GM23248 (cell line): ENCODE measurements at regions not wholly inside any gene's neighbourhood (a gene's known extent, or its start where the extent isn't known, plus 50 kb on each side); places are given as distances from the start of the nearest gene placed in this dataset.

Experiments
- DNase-seq: peaks from one replicate; pipeline ENCODE4 v3.0.0-alpha.2; 2015
- H2AFZ ChIP-seq: fragments of 200-600 bp; sonication (generic); 2 replicates; pipeline ENCODE4 v1.6.1; 2016; ENCODE audit warnings: antibody characterized with exemption
- H3F3A ChIP-seq: fragments of 200-600 bp; sonication (generic); 2 replicates; pipeline ENCODE4 v1.6.1; 2016; ENCODE audit warnings: mild to moderate bottlenecking, antibody characterized with exemption, mixed run types; ENCODE audit not compliant: insufficient read depth
- H3K27ac ChIP-seq: fragments of 200-600 bp; sonication (generic); 2 replicates; pipeline ENCODE4 v1.5.1; 2016; ENCODE audit warnings: mild to moderate bottlenecking
- H3K27me3 ChIP-seq: fragments of 200-600 bp; sonication (generic); replicated peaks from 2 replicates; pipeline ENCODE4 v1.6.1; 2016; ENCODE audit warnings: mild to moderate bottlenecking; ENCODE audit not compliant: insufficient read depth
- H3K36me3 ChIP-seq: fragments of 200-600 bp; sonication (generic); 2 replicates; pipeline ENCODE4 v1.6.1; 2016; ENCODE audit warnings: low read depth, mild to moderate bottlenecking
- H3K4me1 ChIP-seq: fragments of 200-600 bp; sonication (generic); 2 replicates; pipeline ENCODE4 v1.6.1; 2016; ENCODE audit warnings: mild to moderate bottlenecking; ENCODE audit not compliant: insufficient read depth
- H3K4me2 ChIP-seq: fragments of 200-600 bp; sonication (generic); one replicate; pipeline ENCODE4 v1.6.1; 2016; ENCODE audit warnings: mild to moderate bottlenecking; ENCODE audit not compliant: unreplicated experiment
- H3K4me3 ChIP-seq: fragments of 200-600 bp; sonication (generic); 2 replicates; pipeline ENCODE4 v1.5.1; 2016; ENCODE audit warnings: mild to moderate bottlenecking
- H3K79me2 ChIP-seq: fragments of 200-600 bp; sonication (generic); 2 replicates; pipeline ENCODE4 v1.6.1; 2016; ENCODE audit warnings: mild to moderate bottlenecking; ENCODE audit not compliant: insufficient read depth
- H3K9ac ChIP-seq: fragments of 200-600 bp; sonication (generic); 2 replicates; pipeline ENCODE4 v1.6.1; 2016; ENCODE audit warnings: mild to moderate bottlenecking
- H3K9me2 ChIP-seq: fragments of 200-600 bp; sonication (generic); 2 replicates; pipeline ENCODE4 v1.6.1; 2016; ENCODE audit warnings: mixed run types, mild to moderate bottlenecking, moderate library complexity; ENCODE audit not compliant: insufficient read depth
- H3K9me3 ChIP-seq: fragments of 200-600 bp; sonication (generic); one replicate; pipeline ENCODE4 v1.6.1; 2017; ENCODE audit warnings: low read depth
- H4K20me1 ChIP-seq: fragments of 200-600 bp; sonication (generic); 2 replicates; pipeline ENCODE4 v1.6.0; 2016; ENCODE audit not compliant: insufficient read depth
- EZH2 ChIP-seq: fragments of 200-600 bp; sonication (generic); IDR thresholded peaks from 2 replicates; pipeline ENCODE4 v1.6.1; 2018; ENCODE audit warnings: antibody characterized with exemption, mild to moderate bottlenecking; ENCODE audit not compliant: insufficient read depth, poor library complexity, severe bottlenecking
- EZH2phosphoT487 ChIP-seq: fragments of 200-600 bp; sonication (generic); IDR thresholded peaks from 2 replicates; pipeline ENCODE4 v1.6.1; 2018; ENCODE audit warnings: antibody characterized with exemption, moderate library complexity, mild to moderate bottlenecking, low read depth; ENCODE audit not compliant: insufficient read depth
- WGBS, 2 experiments: methylation state at CpG; one replicate each; pipeline ENCODE4 v1.1.6; 2015 to 2017; ENCODE audit warnings: low lambda C conversion rate in 2 of 2, low coverage in 1 of 2; ENCODE audit errors: missing lambda C conversion rate in 2 of 2; 5-methylcytosine and 5-hydroxymethylcytosine counted together
- in situ Hi-C: fragments of 300-500 bp; cut with MboI; formaldehyde crosslinking; loops from 2 replicates; pipeline ENCODE4 v1.15.0; 2020

DNA sequence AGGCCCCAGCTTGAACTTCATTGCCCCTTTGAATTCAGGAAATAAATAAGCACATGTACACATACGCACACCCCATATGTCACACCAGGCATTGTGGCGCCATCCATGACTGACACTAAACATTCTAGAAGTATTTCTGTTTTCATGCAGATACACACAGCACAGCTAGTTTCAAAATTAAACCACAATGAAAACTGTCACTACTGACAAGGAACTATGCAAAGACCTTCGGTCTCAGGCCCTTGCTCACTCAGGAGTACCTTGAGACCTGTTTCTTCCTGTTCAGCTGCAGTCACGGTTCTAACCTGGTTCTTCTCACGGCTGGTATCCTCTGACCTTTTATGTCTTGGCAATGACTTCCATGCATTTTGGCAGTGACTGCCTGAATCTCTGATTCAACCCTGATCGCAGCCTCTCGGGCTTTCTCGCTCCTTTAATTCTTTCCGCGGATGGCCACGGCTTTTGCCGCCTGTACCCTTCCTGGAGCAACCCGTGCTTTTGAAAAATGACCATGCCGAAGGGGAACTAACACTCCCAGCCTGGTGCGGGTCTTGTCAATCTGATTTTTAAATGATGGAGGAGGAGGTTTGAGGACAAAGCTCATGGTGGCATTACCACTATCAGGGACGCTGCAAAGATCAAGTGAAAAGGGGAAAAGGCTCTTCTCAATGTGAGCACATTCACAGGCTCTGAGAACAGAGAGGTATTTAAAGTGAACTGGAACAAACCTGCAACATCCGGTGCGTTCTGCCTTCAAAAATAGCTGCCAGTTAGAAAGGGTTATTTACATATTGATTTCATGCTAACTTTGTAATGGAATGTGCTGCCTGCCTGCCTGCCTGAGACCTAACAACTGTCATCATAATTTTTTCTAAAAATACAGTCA lies 384.6 kb downstream of the RRAGC start:
- H3K4me1 ChIP-seq = no peaks in the 10 kb centered on the region
- no peaks in the 10 kb centered on the region for H3K9me2 ChIP-seq
- no peaks in the 10 kb centered on the region for H3K79me2 ChIP-seq
- WGBS, 2 experiments = 27 to 30% methylated on average over 18 of the region's 18 CpGs
- H3K4me2 ChIP-seq = no peak overlapping the region
- no peaks in the 10 kb centered on the region for H3F3A ChIP-seq
- no peak for DNase-seq
- H3K36me3 ChIP-seq = no peaks in the 10 kb centered on the region
- no peak for TF ChIP-seq EZH2
- TF ChIP-seq EZH2phosphoT487 = no peak
- no peak overlapping the region for H3K4me3 ChIP-seq
- H3K27me3 ChIP-seq = peaks cover 34% of the 10 kb centered on the region
- H3K9me3 ChIP-seq = no peaks in the 10 kb centered on the region
- no peak overlapping the region for H3K27ac ChIP-seq
- in situ Hi-C loops = no loop called here
- no peak overlapping the region for H2AFZ ChIP-seq
- no peak overlapping the region for H3K9ac ChIP-seq
- no peaks in the 10 kb centered on the region for H4K20me1 ChIP-seq

DNA sequence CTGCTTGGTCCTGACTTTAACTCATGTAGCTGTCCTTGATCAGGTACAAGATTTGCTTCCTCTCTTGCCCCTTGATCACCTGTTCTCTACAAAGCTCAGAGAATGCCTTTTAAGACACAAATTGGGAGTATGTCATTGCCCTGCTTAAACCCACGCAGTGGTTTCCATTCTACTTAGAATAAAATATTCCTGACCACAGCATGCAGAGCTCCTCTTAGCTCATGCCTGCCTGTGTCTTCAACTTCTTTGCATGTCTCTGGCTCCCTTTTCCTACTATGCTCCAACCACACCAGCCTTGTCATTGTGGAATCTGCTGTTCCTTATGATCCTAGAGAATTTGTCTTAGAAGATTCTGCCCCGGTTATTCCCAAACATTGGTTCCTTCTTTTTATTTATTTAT lies 393.1 kb downstream of the RRAGC start:
- Histone ChIP-seq H3K27ac (no peak overlapping the region), H3K36me3 (no peaks in the 10 kb centered on the region), H3K9me2 (no peaks in the 10 kb centered on the region), H4K20me1 (no peaks in the 10 kb centered on the region), H3K27me3 (no peaks in the 10 kb centered on the region), H2AFZ (no peak overlapping the region), H3K4me1 (no peaks in the 10 kb centered on the region), H3K79me2 (no peaks in the 10 kb centered on the region), H3K4me3 (no peak overlapping the region), H3F3A (no peaks in the 10 kb centered on the region), H3K9ac (no peak overlapping the region), H3K9me3 (no peaks in the 10 kb centered on the region), H3K4me2 (no peak overlapping the region)
- in situ Hi-C loops = no loop called here
- DNase-seq = no peak
- 21 to 33% methylated on average over 2 of the region's 2 CpGs for WGBS, 2 experiments
- TF ChIP-seq EZH2 (no peak), EZH2phosphoT487 (no peak)

DNA sequence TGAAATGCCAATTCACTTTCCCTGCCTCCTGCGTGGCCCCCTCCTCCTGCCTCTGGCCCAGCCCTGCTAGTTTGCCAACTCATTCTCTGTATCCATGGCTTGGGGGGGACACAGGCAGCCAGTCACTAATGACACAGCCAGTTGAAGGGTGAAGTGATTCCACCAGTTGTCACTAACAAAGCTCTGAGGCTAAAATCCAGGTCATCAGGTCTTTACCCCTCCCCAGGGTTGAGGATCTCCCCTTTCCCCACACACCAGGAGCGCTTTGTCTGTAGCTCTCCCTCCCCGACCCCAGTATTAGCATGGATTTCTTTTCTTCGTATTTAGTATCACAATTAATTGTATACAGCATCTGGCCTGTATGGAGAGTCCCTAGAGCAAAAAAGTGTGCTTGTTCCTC lies 394.1 kb downstream of the RRAGC start:
- H4K20me1 ChIP-seq = no peaks in the 10 kb centered on the region
- no peak for DNase-seq
- H3K4me1 ChIP-seq = no peaks in the 10 kb centered on the region
- 20 to 27% methylated on average over 4 of the region's 4 CpGs for WGBS, 2 experiments
- no peaks in the 10 kb centered on the region for H3K36me3 ChIP-seq
- H3K79me2 ChIP-seq = no peaks in the 10 kb centered on the region
- no peaks in the 10 kb centered on the region for H3K9me3 ChIP-seq
- no peak overlapping the region for H3K9ac ChIP-seq
- no peaks in the 10 kb centered on the region for H3K27me3 ChIP-seq
- in situ Hi-C loops = no loop called here
- no peak overlapping the region for H3K27ac ChIP-seq
- no peaks in the 10 kb centered on the region for H3F3A ChIP-seq
- no peak overlapping the region for H3K4me2 ChIP-seq
- no peak for TF ChIP-seq EZH2phosphoT487
- H3K9me2 ChIP-seq = no peaks in the 10 kb centered on the region
- H2AFZ ChIP-seq = no peak overlapping the region
- H3K4me3 ChIP-seq = no peak overlapping the region

DNA sequence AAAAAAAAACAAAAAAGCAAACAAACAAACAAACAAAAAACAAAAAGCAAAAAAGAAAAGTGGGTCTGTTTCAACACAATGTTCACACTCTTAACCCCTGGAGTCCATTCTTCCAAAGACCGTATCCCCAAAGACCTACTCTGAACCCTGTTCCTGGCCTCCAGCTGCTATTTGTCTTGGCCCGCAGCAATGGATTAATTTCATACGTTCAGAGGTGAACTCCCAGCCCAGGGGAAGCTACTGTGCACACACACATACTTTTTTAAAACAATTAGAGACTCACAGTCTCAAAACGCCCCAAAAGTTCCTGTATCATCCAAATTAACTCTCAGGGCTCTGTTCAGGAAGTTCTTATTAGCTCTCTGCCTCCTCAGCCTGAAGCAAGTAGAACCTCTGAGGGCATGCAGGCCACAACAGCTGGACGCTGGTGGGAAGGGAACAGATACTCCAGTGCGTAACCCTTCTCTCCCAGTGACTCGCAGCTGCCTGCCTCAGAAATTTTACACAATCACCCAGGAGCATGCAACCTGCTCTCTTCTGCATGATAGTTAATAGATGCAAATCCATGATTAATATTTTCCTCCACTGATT lies 395.4 kb downstream of the RRAGC start:
- DNase-seq = no peak
- Histone ChIP-seq H3K4me1 (no peaks in the 10 kb centered on the region), H3K4me2 (no peak overlapping the region), H3F3A (no peaks in the 10 kb centered on the region), H3K79me2 (no peaks in the 10 kb centered on the region), H4K20me1 (no peaks in the 10 kb centered on the region), H3K9me2 (no peaks in the 10 kb centered on the region), H3K9ac (no peak overlapping the region), H3K27me3 (no peaks in the 10 kb centered on the region), H3K27ac (no peak overlapping the region), H3K9me3 (no peaks in the 10 kb centered on the region), H3K4me3 (no peak overlapping the region), H2AFZ (no peak overlapping the region), H3K36me3 (no peaks in the 10 kb centered on the region)
- TF ChIP-seq EZH2 = no peak
- TF ChIP-seq EZH2phosphoT487 = no peak
- WGBS, 2 experiments = 14 to 19% methylated on average over 7 of the region's 7 CpGs
- in situ Hi-C loops = no loop called here
